OCI-LY7 (cell line): ENCODE measurements at regions not wholly inside any gene's neighbourhood (a gene's known extent, or its start where the extent isn't known, plus 50 kb on each side); places are given as distances from the start of the nearest gene placed in this dataset.

Source experiments
- BruUV-seq: library from RNA; stranded (reverse); fragments of 400-500 nt; replicated peaks from 2 replicates; lab custom pipeline; 2021; lab: Mats Ljungman, UMichigan
- CTCF ChIA-PET: fragments of 300-600 bp; sonication (Branson Sonifier 250); formaldehyde crosslinking; loops from one replicate; lab custom pipeline; 2022; ENCODE audit warnings: antibody characterized with exemption; ENCODE audit not compliant: unreplicated experiment; lab: Charles Lee
- POLR2A ChIA-PET: fragments of 300-600 bp; sonication (Branson Sonifier 250); formaldehyde crosslinking; loops from one replicate; lab custom pipeline; 2022; ENCODE audit warnings: antibody characterized with exemption; lab: Charles Lee
- DNase-seq: peaks from one replicate; pipeline ENCODE4 v3.0.0-alpha.2; 2015; ENCODE audit warnings: low spot score
- H2AFZ ChIP-seq: fragments of 200-600 bp; sonication (generic), shearing (Covaris generic); 2 replicates; pipeline ENCODE4 v1.6.1; 2014; ENCODE audit warnings: mild to moderate bottlenecking, antibody characterized with exemption, low read length, moderate library complexity
- H3K27ac ChIP-seq: fragments of 200-600 bp; sonication (generic); 2 replicates; pipeline ENCODE4 v1.5.1; 2014; ENCODE audit warnings: mixed run types, low read depth, mild to moderate bottlenecking, moderate library complexity, low read length, inconsistent platforms; ENCODE audit not compliant: poor library complexity, severe bottlenecking
- H3K36me3 ChIP-seq: fragments of 200-600 bp; sonication (generic); 2 replicates; pipeline ENCODE4 v1.6.1; 2014; ENCODE audit warnings: mild to moderate bottlenecking, antibody characterized with exemption, low read length, moderate library complexity, mixed read lengths; ENCODE audit not compliant: insufficient read depth
- H3K4me1 ChIP-seq: fragments of 200-600 bp; sonication (generic); 2 replicates; pipeline ENCODE4 v1.5.1; 2014; ENCODE audit warnings: mild to moderate bottlenecking, low read length; ENCODE audit not compliant: insufficient read depth, poor library complexity, severe bottlenecking
- H3K4me2 ChIP-seq: fragments of 200-600 bp; sonication (generic); 2 replicates; pipeline ENCODE4 v1.6.1; 2014; ENCODE audit warnings: mild to moderate bottlenecking, low read length
- H3K4me3 ChIP-seq: fragments of 200-600 bp; sonication (generic); 2 replicates; pipeline ENCODE4 v1.5.1; 2014; ENCODE audit warnings: mild to moderate bottlenecking, low read depth, low read length; ENCODE audit not compliant: poor library complexity, severe bottlenecking
- H3K79me2 ChIP-seq: fragments of 200-600 bp; sonication (generic); 2 replicates; pipeline ENCODE4 v1.6.1; 2016; ENCODE audit warnings: low read depth, mild to moderate bottlenecking, low read length, moderate library complexity, mixed read lengths; ENCODE audit not compliant: insufficient read depth
- H3K9me2 ChIP-seq: fragments of 200-600 bp; sonication (generic); 2 replicates; pipeline ENCODE4 v1.6.1; 2016; ENCODE audit warnings: mild to moderate bottlenecking, low read length, mixed read lengths; ENCODE audit not compliant: insufficient read depth
- H3K9me3 ChIP-seq: fragments of 200-600 bp; sonication (generic); 2 replicates; pipeline ENCODE4 v1.6.1; 2014; ENCODE audit warnings: mild to moderate bottlenecking, mixed run types, low read length, mixed read lengths
- H4K20me1 ChIP-seq: fragments of 200-600 bp; sonication (generic); 2 replicates; pipeline ENCODE4 v1.6.1; 2014; ENCODE audit warnings: mild to moderate bottlenecking, antibody characterized with exemption, low read length, moderate library complexity, mixed read lengths; ENCODE audit not compliant: insufficient read depth
- CTCF ChIP-seq: fragments of 200-600 bp; sonication (generic); conservative IDR thresholded peaks from 2 replicates; pipeline ENCODE4 v1.5.1; 2014; ENCODE audit warnings: mild to moderate bottlenecking, antibody characterized with exemption, low read length, moderate library complexity, mixed read lengths
- EZH2phosphoT487 ChIP-seq: fragments of 200-600 bp; sonication (generic); IDR thresholded peaks from 2 replicates; pipeline ENCODE4 v1.6.1; 2018; ENCODE audit warnings: low read depth, borderline replicate concordance, mild to moderate bottlenecking, mixed run types, antibody characterized with exemption, low read length, moderate library complexity, mixed read lengths
- intact Hi-C: fragments of 100-400 bp; cut with micrococcal nuclease; formaldehyde crosslinking; loops from one replicate; pipeline ENCODE4 v1.10.0; 2022; ENCODE audit not compliant: unreplicated experiment

- Histone ChIP-seq H3K4me2 (peak overlapping the region; percentile 98), H2AFZ (peak overlapping the region; percentile 67; the same call in 1 of the 2 replicates), H3K79me2 (peaks cover 25% of the 10 kb centered on the region; the same call in 1 of the 2 replicates), H3K27ac (peak overlapping the region; percentile 47), H3K9me2 (no peaks in the 10 kb centered on the region), H3K36me3 (peaks cover 13% of the 10 kb centered on the region; the same call in 1 of the 2 replicates), H4K20me1 (no peaks in the 10 kb centered on the region), H3K4me3 (peak overlapping the region; percentile 66), H3K4me1 (peaks cover 58% of the 10 kb centered on the region), H3K9me3 (no peaks in the 10 kb centered on the region)
- intact Hi-C loops: no loop called here
- POLR2A ChIA-PET: interaction anchor here (0.7 to 1.0 kb wide), 2 partner anchors 29 to 961 kb away, joined by 3 read pairs; no protein-coding TSS in a partner anchor
- peak; percentile 40 for DNase-seq
- CTCF ChIA-PET: no interaction called here
- no TSS peak for BruUV-seq
- TF ChIP-seq EZH2phosphoT487 (no peak), CTCF (no peak)
Observed at GRCh38 chr7:130942211-130942964, 208.4 kb upstream of the KLF14 start.

- Histone ChIP-seq H2AFZ (peak overlapping the region; percentile 67; the same call in 1 of the 2 replicates), H3K36me3 (peaks cover 13% of the 10 kb centered on the region; the same call in 1 of the 2 replicates), H3K4me2 (peak overlapping the region; percentile 98), H3K9me2 (no peaks in the 10 kb centered on the region), H3K9me3 (no peaks in the 10 kb centered on the region), H4K20me1 (no peaks in the 10 kb centered on the region), H3K4me1 (peaks cover 58% of the 10 kb centered on the region), H3K79me2 (peaks cover 30% of the 10 kb centered on the region; the same call in 1 of the 2 replicates), H3K4me3 (peak overlapping the region; percentile 66), H3K27ac (peak overlapping the region; percentile 47)
- no TSS peak for BruUV-seq
- DNase-seq: peak; percentile 35
- intact Hi-C loops: no loop called here
- no peak for TF ChIP-seq EZH2phosphoT487
- TF ChIP-seq CTCF: no peak
- ChIA-PET CTCF (no interaction called here), POLR2A (interaction anchor here (0.7 to 4.3 kb wide), 4 partner anchors 10 to 962 kb away, joined by 3 to 32 read pairs (median 3); no protein-coding TSS in a partner anchor)
Observed at GRCh38 chr7:130943336-130943901, 209.4 kb upstream of the KLF14 start.
